ENCODE measurements at regions not wholly inside any gene's neighbourhood (a gene's known extent, or its start where the extent isn't known, plus 50 kb on each side); places are given as distances from the start of the nearest gene placed in this dataset.

- WGBS (ENCODE audit: extremely low coverage, insufficient read length, low lambda C conversion rate) = no CpG with 5 or more reads among the region's 10 CpGs
- H3K36me3 Mint-ChIP-seq (ENCODE audit: insufficient read depth in 1 of 3, low read depth in 3 of 3) = no peaks in the 10 kb centered on the region
- Histone ChIP-seq H3K4me2 (ENCODE audit: insufficient read depth, insufficient read length, low read length) (no peak overlapping the region), H3K18ac (ENCODE audit: insufficient read length, low read depth, low read length) (no peak overlapping the region), H3K4ac (ENCODE audit: low read depth, low read length) (no peak overlapping the region), H3K27me3 (ENCODE audit: insufficient read depth, low read length) (no peaks in the 10 kb centered on the region), H3K56ac (ENCODE audit: insufficient read length, low read depth, low read length) (no peak overlapping the region), H3K4me1 (ENCODE audit: insufficient read depth, low read length) (no peaks in the 10 kb centered on the region), H2BK20ac (ENCODE audit: low read depth, low read length, poor library complexity, severe bottlenecking) (no peak overlapping the region), H3K23me2 (ENCODE audit: insufficient read length, low read depth, low read length, poor library complexity, severe bottlenecking) (no peaks in the 10 kb centered on the region), H3K14ac (ENCODE audit: insufficient read depth, low read length) (no peak overlapping the region), H2AFZ (ENCODE audit: low read length) (no peak overlapping the region), H3T11ph (ENCODE audit: low read length) (no peak overlapping the region), H3K23ac (ENCODE audit: insufficient read length, low read depth, low read length) (no peak overlapping the region), H2BK15ac (ENCODE audit: low read depth, low read length) (no peak overlapping the region), H4K8ac (replicated peaks; ENCODE audit: insufficient read length, low read depth, low read length) (no peak overlapping the region), H2AK5ac (ENCODE audit: insufficient read length, low read length) (no peak overlapping the region), H2BK120ac (ENCODE audit: low read depth, low read length, poor library complexity, severe bottlenecking) (no peak overlapping the region), H3K9ac (ENCODE audit: extremely low read depth, insufficient read length, low read length) (no peak overlapping the region), H3K27ac (ENCODE audit: insufficient read length, low read depth, low read length) (no peak overlapping the region), H3K9me3 (ENCODE audit: control insufficient read depth, low read depth, low read length) (no peaks in the 10 kb centered on the region), H4K5ac (ENCODE audit: insufficient read length, low read depth, low read length) (no peak overlapping the region), H2BK12ac (ENCODE audit: insufficient read length, low read depth, low read length) (no peak overlapping the region), H4K91ac (ENCODE audit: insufficient read length, low read depth, low read length) (no peak overlapping the region), H3K79me2 (ENCODE audit: insufficient read depth, low read length) (no peaks in the 10 kb centered on the region), H4K20me1 (ENCODE audit: control insufficient read depth, insufficient read depth, insufficient read length) (no peaks in the 10 kb centered on the region), H3K79me1 (ENCODE audit: insufficient read depth, low read depth, low read length, poor library complexity, severe bottlenecking) (no peaks in the 10 kb centered on the region), H2BK5ac (ENCODE audit: insufficient read length, low read length) (no peak overlapping the region)
- TF ChIP-seq CTCF (conservative IDR thresholded peaks at IDR 0.05) = no peak
- peaks cover 4% of the 10 kb centered on the region; the same call in 1 of the 2 replicates for H3K27me3 Mint-ChIP-seq (ENCODE audit: low read depth)
- no peak overlapping the region for H3K27ac Mint-ChIP-seq
- peaks cover 0 to 3% of the 10 kb centered on the region in 2 experiments; a peak in 1 of 5 replicates for H3K9me3 Mint-ChIP-seq
- H3K4me1 Mint-ChIP-seq = peaks cover 14 to 19% of the 10 kb centered on the region in 2 experiments
- H3K4me3 Mint-ChIP-seq = no peak overlapping the region
- no peak for DNase-seq
These were observed 57.4 kb upstream of the NCOR2 start for GRCh38 chr12:124624823-124625222.

Measured in H9 (cell line).